ENCODE measurements at regions not wholly inside any gene's neighbourhood (a gene's known extent, or its start where the extent isn't known, plus 50 kb on each side); places are given as distances from the start of the nearest gene placed in this dataset.

GRCh38 chr1:82880506-82880905, 1079.8 kb downstream of the ADGRL2 start:
- Histone ChIP-seq H3K9me3 (replicated peaks in 1 of 3) (no peaks in the 10 kb centered on the region), H3K4me3 (no peak overlapping the region), H3K27ac (no peak overlapping the region), H3K27me3 (no peaks in the 10 kb centered on the region), H3K36me3 (replicated peaks in 1 of 2) (no peaks in the 10 kb centered on the region), H3K4me1 (replicated peaks in 1 of 2) (no peaks in the 10 kb centered on the region)
- no peak for DNase-seq
- no peak for TF ChIP-seq POLR2A (IDR thresholded peaks at IDR 0.05)
- no peak for TF ChIP-seq CTCF (IDR thresholded peaks at IDR 0.05)
- intact Hi-C loops (cut with DNase I) = no loop called here
- 65 to 75% (median 69%) methylated on average over 3 of the region's 3 CpGs for WGBS, 4 donors

- no peaks in the 10 kb centered on the region for H3K9me3 ChIP-seq (replicated peaks in 1 of 3)
- intact Hi-C loops (cut with DNase I) = no loop called here
- no peak for DNase-seq
- TF ChIP-seq POLR2A (IDR thresholded peaks at IDR 0.05) (no peak), CTCF (IDR thresholded peaks at IDR 0.05) (no peak)
- H3K27me3 ChIP-seq = no peaks in the 10 kb centered on the region
- H3K27ac ChIP-seq = no peak overlapping the region
- WGBS, 4 donors = 41 to 49% (median 42%) methylated on average over 4 of the region's 4 CpGs
- no peak overlapping the region for H3K4me3 ChIP-seq
- no peaks in the 10 kb centered on the region for H3K36me3 ChIP-seq (replicated peaks in 1 of 2)
- H3K4me1 ChIP-seq (replicated peaks in 1 of 2) = no peaks in the 10 kb centered on the region
These were observed 1079.1 kb downstream of the ADGRL2 start for GRCh38 chr1:82879701-82880305.

GRCh38 chr1:82875170-82875569, 1074.4 kb downstream of the ADGRL2 start:
- Histone ChIP-seq H3K27ac (no peak overlapping the region), H3K36me3 (replicated peaks in 1 of 2) (no peaks in the 10 kb centered on the region), H3K4me1 (replicated peaks in 1 of 2) (no peaks in the 10 kb centered on the region), H3K9me3 (replicated peaks in 1 of 3) (no peaks in the 10 kb centered on the region), H3K4me3 (no peak overlapping the region), H3K27me3 (no peaks in the 10 kb centered on the region)
- DNase-seq = no peak
- TF ChIP-seq CTCF (IDR thresholded peaks at IDR 0.05) (no peak), POLR2A (IDR thresholded peaks at IDR 0.05) (no peak)
- 84 to 94% (median 92%) methylated on average over 1 of the region's 1 CpG for WGBS, 4 donors
- intact Hi-C loops (cut with DNase I) = no loop called here

- Histone ChIP-seq H3K27ac (no peak overlapping the region), H3K4me1 (replicated peaks in 1 of 2) (no peaks in the 10 kb centered on the region), H3K27me3 (no peaks in the 10 kb centered on the region), H3K36me3 (replicated peaks in 1 of 2) (no peaks in the 10 kb centered on the region), H3K9me3 (replicated peaks in 1 of 3) (no peaks in the 10 kb centered on the region), H3K4me3 (no peak overlapping the region)
- no peak for TF ChIP-seq CTCF (IDR thresholded peaks at IDR 0.05)
- TF ChIP-seq POLR2A (IDR thresholded peaks at IDR 0.05) = no peak
- DNase-seq = no peak
- intact Hi-C loops (cut with DNase I) = no loop called here
These were observed 1073.3 kb downstream of the ADGRL2 start for GRCh38 chr1:82874041-82874440.

Data from adrenal gland (tissue), 9 donors.